H9 (cell line): ENCODE measurements at regions not wholly inside any gene's neighbourhood (a gene's known extent, or its start where the extent isn't known, plus 50 kb on each side); places are given as distances from the start of the nearest gene placed in this dataset.

Experiments used
- DNase-seq: peaks from one replicate; pipeline ENCODE4 v3.0.0-alpha.2; 2017
- H2AFZ ChIP-seq: one replicate; pipeline ENCODE4 v1.6.1; 2013; ENCODE audit warnings: mild to moderate bottlenecking, low read length, control low read depth, moderate library complexity
- H2AK5ac ChIP-seq: 2 replicates; pipeline ENCODE4 v1.6.1; 2013; ENCODE audit warnings: low read length, control low read depth, mixed read lengths; ENCODE audit not compliant: insufficient read length
- H2BK120ac ChIP-seq: one replicate; pipeline ENCODE4 v1.6.1; 2013; ENCODE audit warnings: low read depth, mild to moderate bottlenecking, low read length, control low read depth, inconsistent platforms; ENCODE audit not compliant: poor library complexity, severe bottlenecking
- H2BK12ac ChIP-seq: 2 replicates; pipeline ENCODE4 v1.6.1; 2013; ENCODE audit warnings: low read length, control low read depth, mixed read lengths, low read depth; ENCODE audit not compliant: insufficient read length
- H2BK15ac ChIP-seq: 2 replicates; pipeline ENCODE4 v1.6.1; 2013; ENCODE audit warnings: low read depth, low read length, control low read depth
- H2BK20ac ChIP-seq: one replicate; pipeline ENCODE4 v1.6.1; 2013; ENCODE audit warnings: low read depth, mild to moderate bottlenecking, low read length, control low read depth, inconsistent platforms; ENCODE audit not compliant: poor library complexity, severe bottlenecking
- H2BK5ac ChIP-seq: 2 replicates; pipeline ENCODE4 v1.6.1; 2013; ENCODE audit warnings: low read length, control low read depth, mixed read lengths; ENCODE audit not compliant: insufficient read length
- H3K14ac ChIP-seq: 2 replicates; pipeline ENCODE4 v1.6.1; 2013; ENCODE audit warnings: low read length, control low read depth; ENCODE audit not compliant: insufficient read depth
- H3K18ac ChIP-seq: 2 replicates; pipeline ENCODE4 v1.6.1; 2013; ENCODE audit warnings: low read depth, mild to moderate bottlenecking, mixed read lengths, low read length, control low read depth; ENCODE audit not compliant: insufficient read length
- H3K23ac ChIP-seq: 2 replicates; pipeline ENCODE4 v1.6.1; 2013; ENCODE audit warnings: low read length, control low read depth, mixed read lengths, low read depth; ENCODE audit not compliant: insufficient read length
- H3K23me2 ChIP-seq: 2 replicates; pipeline ENCODE4 v1.6.1; 2013; ENCODE audit warnings: low read depth, mild to moderate bottlenecking, mixed read lengths, low read length, control low read depth; ENCODE audit not compliant: insufficient read length, poor library complexity, severe bottlenecking
- H3K27ac ChIP-seq: 2 replicates; pipeline ENCODE4 v1.5.1; 2013; ENCODE audit warnings: low read length, control low read depth, mixed read lengths, low read depth; ENCODE audit not compliant: insufficient read length
- H3K27me3 ChIP-seq: 2 replicates; pipeline ENCODE4 v1.6.1; 2013; ENCODE audit warnings: low read length, control low read depth, inconsistent platforms; ENCODE audit not compliant: insufficient read depth
- H3K4ac ChIP-seq: 2 replicates; pipeline ENCODE4 v1.6.1; 2013; ENCODE audit warnings: low read depth, mild to moderate bottlenecking, control low read depth, inconsistent platforms, low read length, moderate library complexity
- H3K4me1 ChIP-seq: 2 replicates; pipeline ENCODE4 v1.6.1; 2013; ENCODE audit warnings: low read length, control low read depth, inconsistent platforms; ENCODE audit not compliant: insufficient read depth
- H3K4me2 ChIP-seq: 2 replicates; pipeline ENCODE4 v1.6.1; 2013; ENCODE audit warnings: low read length, control low read depth, mixed read lengths; ENCODE audit not compliant: insufficient read length, insufficient read depth
- H3K56ac ChIP-seq: 2 replicates; pipeline ENCODE4 v1.6.1; 2013; ENCODE audit warnings: low read depth, mild to moderate bottlenecking, mixed read lengths, low read length, control low read depth; ENCODE audit not compliant: insufficient read length
- H3K79me1 ChIP-seq: 2 replicates; pipeline ENCODE4 v1.6.1; 2013; ENCODE audit warnings: low read depth, mild to moderate bottlenecking, moderate library complexity, low read length, control low read depth, inconsistent platforms; ENCODE audit not compliant: insufficient read depth, poor library complexity, severe bottlenecking
- H3K79me2 ChIP-seq: 2 replicates; pipeline ENCODE4 v1.6.1; 2013; ENCODE audit warnings: low read length, control low read depth, inconsistent platforms; ENCODE audit not compliant: insufficient read depth
- H3K9ac ChIP-seq: 2 replicates; pipeline ENCODE4 v1.6.1; 2013; ENCODE audit warnings: low read length, control low read depth, mixed read lengths; ENCODE audit not compliant: insufficient read length; ENCODE audit errors: extremely low read depth
- H3K9me3 ChIP-seq: one replicate; pipeline ENCODE4 v1.6.1; 2013; ENCODE audit warnings: low read depth, low read length, inconsistent platforms; ENCODE audit not compliant: control insufficient read depth
- H3T11ph ChIP-seq: one replicate; pipeline ENCODE4 v1.6.1; 2013; ENCODE audit warnings: mild to moderate bottlenecking, low read length, control low read depth, inconsistent platforms
- H4K20me1 ChIP-seq: one replicate; pipeline ENCODE4 v1.6.1; 2013; ENCODE audit not compliant: control insufficient read depth, insufficient read length, insufficient read depth
- H4K5ac ChIP-seq: 2 replicates; pipeline ENCODE4 v1.6.1; 2013; ENCODE audit warnings: low read depth, mild to moderate bottlenecking, mixed read lengths, low read length, control low read depth; ENCODE audit not compliant: insufficient read length
- H4K8ac ChIP-seq: replicated peaks from 2 replicates; pipeline ENCODE4 v1.6.1; 2013; ENCODE audit warnings: low read length, control low read depth, mixed read lengths, low read depth; ENCODE audit not compliant: insufficient read length
- H4K91ac ChIP-seq: 2 replicates; pipeline ENCODE4 v1.6.1; 2013; ENCODE audit warnings: low read depth, mild to moderate bottlenecking, moderate library complexity, mixed read lengths, low read length, control low read depth; ENCODE audit not compliant: insufficient read length
- H3K27ac Mint-ChIP-seq, 3 experiments: 2 replicates in 2 of 3; 3 replicates in 1 of 3; pipeline ENCODE4 v1.8.0; 2020 to 2021; ENCODE audit warnings: mixed read lengths in 3 of 3, mild to moderate bottlenecking in 1 of 3, moderate library complexity in 1 of 3
- H3K27me3 Mint-ChIP-seq: 2 replicates; pipeline ENCODE4 v1.8.0; 2021; ENCODE audit warnings: low read depth, mild to moderate bottlenecking, moderate library complexity, mixed read lengths
- H3K36me3 Mint-ChIP-seq, 3 experiments: 2 replicates in 2 of 3; 3 replicates in 1 of 3; pipeline ENCODE4 v1.8.0; 2020 to 2021; ENCODE audit warnings: low read depth in 3 of 3, mixed read lengths in 3 of 3; ENCODE audit not compliant: insufficient read depth in 1 of 3
- H3K4me1 Mint-ChIP-seq, 2 experiments: 2 replicates each; pipeline ENCODE4 v1.8.0; 2020; ENCODE audit warnings: mixed read lengths in 2 of 2
- H3K4me3 Mint-ChIP-seq, 2 experiments: 2 replicates in 1 of 2; 3 replicates in 1 of 2; pipeline ENCODE4 v1.8.0; 2020 to 2021; ENCODE audit warnings: mild to moderate bottlenecking in 2 of 2, mixed read lengths in 2 of 2, moderate library complexity in 1 of 2
- H3K9me3 Mint-ChIP-seq, 2 experiments: 2 replicates in 1 of 2; 3 replicates in 1 of 2; pipeline ENCODE4 v1.8.0; 2020; ENCODE audit warnings: mild to moderate bottlenecking in 2 of 2, mixed read lengths in 2 of 2, moderate library complexity in 1 of 2
- WGBS: extraction: QIAGEN DNeasy Blood & Tissue Kit; methylation state at CpG from one replicate; pipeline ENCODE4 v1.1.7; 2013; ENCODE audit warnings: missing lambda C conversion rate, low lambda C conversion rate, mixed read lengths; ENCODE audit not compliant: insufficient read length; ENCODE audit errors: extremely low coverage; 5-methylcytosine and 5-hydroxymethylcytosine counted together
- TF ChIP-seq, protein P1 (sequence below): fragments of 200-600 bp; sonication (generic); conservative IDR thresholded peaks from 3 replicates; pipeline ENCODE4 v1.8.0; 2021; ENCODE audit warnings: antibody characterized with exemption, mild to moderate bottlenecking

DNA sequence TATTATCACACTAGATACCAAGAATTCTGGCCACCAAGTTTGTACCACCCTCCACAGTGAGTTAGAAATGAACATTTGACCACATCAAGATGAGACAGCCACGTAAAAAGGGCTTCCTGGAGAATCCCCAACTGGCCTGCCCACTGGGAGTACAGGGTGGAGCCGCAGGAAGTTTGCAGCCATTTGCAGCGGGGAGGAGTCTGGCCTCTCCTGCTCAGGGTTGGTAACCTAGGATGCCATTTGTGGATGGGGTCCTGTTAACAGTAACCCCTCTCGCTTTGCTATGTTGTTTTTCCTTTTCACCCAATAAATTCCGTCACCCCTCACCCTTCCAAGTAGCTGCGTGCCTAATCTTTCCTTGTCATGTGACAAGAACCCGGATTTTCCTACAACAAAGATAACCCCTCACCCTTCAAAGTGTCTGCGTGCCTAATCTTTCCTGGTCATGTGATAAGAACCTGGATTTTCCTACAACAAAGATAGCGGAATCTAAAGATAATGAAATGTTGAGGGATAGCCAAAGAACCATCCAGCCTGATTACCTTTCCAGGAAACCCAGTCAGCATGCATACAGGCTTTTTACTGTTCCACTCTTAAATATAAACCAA lies 245.4 kb downstream of the NAF1 start:
- DNase-seq: peak; percentile 53
- H3K4me2 ChIP-seq: no peak overlapping the region

More for the DNA sequence above, 245.4 kb downstream of the NAF1 start:
- Histone ChIP-seq H3K23ac (no peak overlapping the region), H2BK120ac (no peak overlapping the region), H2BK5ac (no peak overlapping the region), H4K91ac (no peak overlapping the region), H4K20me1 (no peaks in the 10 kb centered on the region), H3K9me3 (no peaks in the 10 kb centered on the region), H3T11ph (no peak overlapping the region), H4K8ac (no peak overlapping the region), H2BK12ac (peak overlapping the region; percentile 10), H2AFZ (peak overlapping the region; percentile 91), H3K27ac (peak overlapping the region; percentile 73), H3K27me3 (no peaks in the 10 kb centered on the region), H3K4ac (no peak overlapping the region), H3K18ac (peak overlapping the region; percentile 7), H2BK20ac (no peak overlapping the region), H2BK15ac (no peak overlapping the region), H3K14ac (no peak overlapping the region), H4K5ac (no peak overlapping the region), H3K23me2 (no peaks in the 10 kb centered on the region), H3K79me2 (no peaks in the 10 kb centered on the region), H2AK5ac (no peak overlapping the region), H3K4me1 (peaks cover 8% of the 10 kb centered on the region; the same call in 1 of the 2 replicates), H3K79me1 (no peaks in the 10 kb centered on the region), H3K9ac (no peak overlapping the region), H3K56ac (no peak overlapping the region)
- TF ChIP-seq, protein P1, sequence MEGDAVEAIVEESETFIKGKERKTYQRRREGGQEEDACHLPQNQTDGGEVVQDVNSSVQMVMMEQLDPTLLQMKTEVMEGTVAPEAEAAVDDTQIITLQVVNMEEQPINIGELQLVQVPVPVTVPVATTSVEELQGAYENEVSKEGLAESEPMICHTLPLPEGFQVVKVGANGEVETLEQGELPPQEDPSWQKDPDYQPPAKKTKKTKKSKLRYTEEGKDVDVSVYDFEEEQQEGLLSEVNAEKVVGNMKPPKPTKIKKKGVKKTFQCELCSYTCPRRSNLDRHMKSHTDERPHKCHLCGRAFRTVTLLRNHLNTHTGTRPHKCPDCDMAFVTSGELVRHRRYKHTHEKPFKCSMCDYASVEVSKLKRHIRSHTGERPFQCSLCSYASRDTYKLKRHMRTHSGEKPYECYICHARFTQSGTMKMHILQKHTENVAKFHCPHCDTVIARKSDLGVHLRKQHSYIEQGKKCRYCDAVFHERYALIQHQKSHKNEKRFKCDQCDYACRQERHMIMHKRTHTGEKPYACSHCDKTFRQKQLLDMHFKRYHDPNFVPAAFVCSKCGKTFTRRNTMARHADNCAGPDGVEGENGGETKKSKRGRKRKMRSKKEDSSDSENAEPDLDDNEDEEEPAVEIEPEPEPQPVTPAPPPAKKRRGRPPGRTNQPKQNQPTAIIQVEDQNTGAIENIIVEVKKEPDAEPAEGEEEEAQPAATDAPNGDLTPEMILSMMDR: no peak
- H3K4me1 Mint-ChIP-seq: peaks cover 21 to 22% of the 10 kb centered on the region in 2 experiments
- H3K4me3 Mint-ChIP-seq: peak overlapping the region in 1 of 2 experiments; percentile 6; a peak in 1 of 5 replicates
- H3K27ac Mint-ChIP-seq: peak overlapping the region; percentile 78 to 92 (median 88)
- peaks cover 22 to 23% of the 10 kb centered on the region in 2 experiments for H3K9me3 Mint-ChIP-seq
- H3K36me3 Mint-ChIP-seq: peaks cover 14 to 25% (median 19%) of the 10 kb centered on the region in 3 experiments
- no CpG with 5 or more reads among the region's 9 CpGs for WGBS
- no peaks in the 10 kb centered on the region for H3K27me3 Mint-ChIP-seq
